ENCODE measurements at regions not wholly inside any gene's neighbourhood (a gene's known extent, or its start where the extent isn't known, plus 50 kb on each side); places are given as distances from the start of the nearest gene placed in this dataset.
"Not testable (repeated sequence)": the region's sequence is repeated elsewhere in the genome, so short reads cannot be mapped to it uniquely, and the experiment has no call there.

DNA sequence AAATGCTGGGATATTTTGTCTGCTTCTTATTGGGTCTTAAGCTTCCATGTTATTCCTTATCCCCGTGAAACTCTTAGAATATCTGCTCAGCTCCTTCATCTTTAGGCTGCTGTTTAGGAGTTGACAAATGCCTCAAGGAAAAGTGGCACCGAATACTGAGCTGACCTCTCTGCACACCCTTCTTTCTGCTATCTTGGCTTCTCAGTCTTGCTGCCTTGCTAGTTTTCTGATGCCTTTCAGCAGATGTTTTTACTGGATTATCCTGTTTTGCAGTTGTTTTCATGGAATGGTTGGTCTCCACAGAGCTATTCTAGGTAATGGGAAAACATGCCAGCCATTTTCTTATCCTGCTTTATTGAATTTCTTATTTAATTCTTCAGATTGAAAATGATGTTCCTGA, 86.3 kb downstream of the GYPE start:
- no peak for DNase-seq

GRCh38 chr4:143817866-143818265, 87.5 kb downstream of the GYPE start:
- not testable (repeated sequence) for DNase-seq

DNA sequence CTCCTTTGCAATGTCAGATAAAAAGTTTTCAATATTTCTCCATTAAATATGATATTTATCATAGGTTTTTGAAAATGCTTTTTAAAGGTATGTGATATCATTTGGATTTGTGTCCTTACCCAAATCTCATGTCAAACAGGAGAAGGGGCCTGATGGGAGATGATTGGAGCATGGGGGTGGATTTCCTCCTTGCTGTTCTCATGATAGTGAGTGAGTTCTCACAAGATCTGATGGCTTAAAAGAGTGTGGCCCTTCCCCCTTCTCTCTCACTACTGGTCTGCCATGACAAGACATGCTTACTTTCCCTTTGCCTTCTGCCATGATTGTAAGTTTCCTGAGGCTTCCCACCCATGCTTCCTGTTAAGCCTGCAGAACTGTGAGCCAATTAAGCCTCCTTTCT, 90.0 kb downstream of the GYPE start:
- DNase-seq, result not testable (repeated sequence)

GRCh38 chr4:143813431-143814154, 91.8 kb downstream of the GYPE start:
- DNase-seq, result not testable (repeated sequence)

DNA sequence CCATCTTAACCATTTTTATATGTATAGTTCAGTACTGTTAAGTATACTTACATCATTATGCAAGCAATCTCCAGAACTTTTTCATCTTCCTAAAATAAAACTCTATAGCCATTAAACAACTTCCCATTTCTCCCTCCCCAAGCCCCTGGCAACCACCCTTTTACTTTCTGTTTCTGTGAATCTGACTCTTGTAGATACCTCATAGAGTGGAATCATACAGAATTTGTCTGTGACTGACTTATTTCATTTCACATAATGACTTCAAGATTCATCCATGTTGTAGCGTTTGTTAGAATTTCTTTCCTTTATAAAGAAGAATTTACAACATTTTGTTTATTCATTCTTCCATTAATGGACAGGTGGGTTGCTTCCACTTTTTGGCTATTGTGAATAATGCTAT, 91.2 kb upstream of the FREM3 start:
- DNase-seq, result not testable (repeated sequence)

GRCh38 chr4:143790425-143790824, 90.0 kb upstream of the FREM3 start:
- DNase-seq, result not testable (repeated sequence)

DNA sequence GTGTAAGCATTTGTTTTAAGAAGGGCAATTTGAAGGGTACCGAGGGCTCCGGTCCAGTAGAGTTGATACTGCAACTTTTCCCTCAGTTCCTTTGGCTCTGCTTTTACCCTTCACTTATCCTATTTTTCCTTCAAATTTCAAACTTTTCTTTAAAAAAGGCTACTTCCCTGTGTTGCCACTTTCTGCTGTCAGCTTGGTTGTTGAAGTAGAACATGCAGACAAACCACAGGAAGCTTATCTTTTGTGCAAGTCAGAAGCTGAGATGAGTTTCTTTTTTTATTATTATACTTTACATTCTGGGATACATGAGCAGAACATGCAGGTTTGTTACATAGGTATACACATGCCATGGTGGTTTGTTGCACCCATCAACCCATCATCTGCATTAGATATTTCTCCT, 89.1 kb upstream of the FREM3 start:
- not testable (repeated sequence) for DNase-seq

GRCh38 chr4:143784567-143784966, 84.1 kb upstream of the FREM3 start:
- DNase-seq, result no peak

GRCh38 chr4:143782521-143782920, 82.0 kb upstream of the FREM3 start:
- DNase-seq, result no peak

DNA sequence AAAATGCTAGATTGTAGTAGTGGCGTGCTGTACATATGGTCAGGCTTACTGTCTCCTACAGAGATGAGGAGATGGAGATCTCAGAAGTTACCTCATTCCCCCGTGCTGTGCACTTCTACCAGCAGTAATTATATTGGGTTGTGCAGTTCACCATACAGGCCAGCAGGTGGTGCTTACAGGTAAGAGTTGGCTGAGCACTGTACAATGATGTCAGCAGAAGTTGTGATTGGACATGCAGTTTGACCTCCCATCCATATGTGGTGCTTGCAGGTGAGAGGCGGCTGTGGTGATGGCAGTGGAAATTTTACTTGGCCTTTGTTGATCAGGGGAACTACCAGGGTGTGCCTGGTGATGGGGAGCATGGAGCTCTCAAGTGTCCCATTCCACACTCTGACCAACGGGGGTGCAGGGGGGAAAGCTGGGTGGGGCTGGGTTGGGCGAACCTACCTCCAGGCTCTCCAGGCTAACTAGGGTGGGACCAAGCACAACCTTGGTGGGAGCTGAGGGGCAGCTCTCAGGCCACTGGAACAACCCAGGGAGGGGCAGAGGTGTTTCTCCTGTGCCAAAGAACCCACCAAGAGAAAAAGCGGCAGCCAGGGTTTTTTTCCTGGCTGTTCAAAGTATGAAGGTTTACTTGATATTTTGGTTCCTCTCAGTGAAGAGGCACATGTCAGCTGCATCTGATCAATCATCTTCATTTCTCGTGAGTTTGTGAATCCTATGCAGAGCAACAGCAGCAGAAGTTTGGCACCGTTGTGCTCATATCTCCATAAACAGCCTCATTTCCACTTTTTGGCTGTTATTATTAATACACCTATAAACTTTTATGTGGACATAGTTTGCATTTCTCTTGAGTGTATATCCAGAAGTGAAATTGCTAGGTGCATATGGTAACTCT, 73.8 kb upstream of the FREM3 start:
- DNase-seq, result peak; percentile 64

DNA sequence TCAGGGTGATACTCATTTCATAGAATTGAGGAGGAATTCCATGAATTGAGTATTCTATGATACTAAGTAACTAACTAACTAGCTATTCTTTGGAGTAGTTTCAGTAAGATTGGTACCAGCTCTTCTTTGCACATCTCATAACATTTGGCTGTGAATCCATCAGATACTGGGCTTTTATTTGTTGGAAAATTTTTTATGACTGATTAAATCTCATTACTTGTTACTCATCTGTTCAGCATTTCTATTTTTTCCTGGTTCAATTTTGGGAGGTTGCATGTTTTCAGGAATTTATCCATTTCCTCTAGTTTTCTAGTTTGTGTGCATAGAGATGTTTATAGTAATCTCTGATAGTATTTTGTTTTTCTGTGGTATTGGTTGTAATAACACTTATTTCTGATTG, 70.8 kb upstream of the FREM3 start:
- no peak for DNase-seq

- DNase-seq, result no peak
These were observed 67.6 kb upstream of the FREM3 start for GRCh38 chr4:143768007-143768591.

DNA sequence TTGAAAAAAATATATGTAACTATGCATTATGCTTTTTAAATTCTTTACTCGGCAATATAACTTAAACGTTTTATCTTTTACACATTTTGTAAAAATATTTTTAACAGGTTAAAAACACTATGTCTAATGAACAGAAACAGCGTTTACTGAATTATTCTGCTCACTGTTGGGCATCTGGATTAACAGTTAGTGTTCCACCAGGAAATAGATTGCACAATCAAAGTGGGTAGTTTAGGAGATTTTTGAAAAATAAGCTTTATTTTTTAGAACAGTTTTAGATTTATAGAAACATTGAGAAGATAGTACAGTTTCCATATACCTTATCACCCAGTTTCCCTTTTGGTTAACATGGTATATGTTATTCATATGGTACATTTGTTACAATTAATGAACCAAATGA, 63.1 kb upstream of the FREM3 start:
- no peak for DNase-seq

DNA sequence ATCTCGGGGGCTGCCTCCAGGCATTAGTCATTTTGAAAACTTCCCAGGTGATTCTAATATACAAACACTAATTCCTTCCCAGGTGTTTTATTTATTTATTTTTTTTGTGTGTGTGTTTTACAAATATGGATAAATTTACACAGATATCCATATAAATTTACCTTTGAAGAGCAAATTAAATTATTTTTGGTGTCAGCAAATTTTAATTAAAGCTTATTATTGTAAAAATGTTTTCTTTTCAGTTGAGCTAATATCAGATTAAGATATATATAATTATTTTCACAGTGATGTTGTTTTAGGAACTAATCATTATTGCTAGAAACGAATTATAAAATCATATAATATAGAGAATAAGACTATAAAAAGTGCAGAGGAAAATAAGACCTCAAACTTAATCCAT, 62.0 kb upstream of the FREM3 start:
- DNase-seq, result no peak
